Ovary (tissue), 7 donors: ENCODE measurements at regions not wholly inside any gene's neighbourhood (a gene's known extent, or its start where the extent isn't known, plus 50 kb on each side); places are given as distances from the start of the nearest gene placed in this dataset.

ENCODE experiments used
- DNase-seq, 5 donors: peaks; one replicate each; pipeline ENCODE4 v3.0.0-alpha.2; 2019 to 2020
- H3K27ac ChIP-seq, 2 donors: fragments of 200-600 bp; one replicate each; pipeline versions ENCODE4 v1.5.1 to v1.8.0; 2019 to 2022
- H3K27me3 ChIP-seq: fragments of 200-600 bp; one replicate; pipeline ENCODE4 v1.8.0; 2022
- H3K36me3 ChIP-seq: fragments of 200-600 bp; sonication (generic); one replicate; pipeline ENCODE4 v1.5.1; 2019
- H3K4me1 ChIP-seq: one replicate; pipeline ENCODE4 v1.8.1; 2013; ENCODE audit warnings: mild to moderate bottlenecking, moderate library complexity; ENCODE audit not compliant: insufficient read depth
- H3K4me3 ChIP-seq: fragments of 200-600 bp; sonication (generic); one replicate; pipeline ENCODE4 v1.5.1; 2017
- H3K9me3 ChIP-seq, 2 donors: fragments of 200-600 bp in 1 of 2; sonication (generic) in 1 of 2; one replicate each; pipeline versions ENCODE4 v1.5.1 to v1.8.1; 2013 to 2019; ENCODE audit warnings: mild to moderate bottlenecking in 1 of 2, moderate library complexity in 1 of 2
- EP300 ChIP-seq: sonication (generic); formaldehyde crosslinking; IDR thresholded peaks from one replicate; pipeline ENCODE4 v1.6.1; 2017; ENCODE audit warnings: antibody characterized with exemption
- POLR2A ChIP-seq: fragments of 450-650 bp; IDR thresholded peaks from one replicate; pipeline ENCODE4 v1.6.1; 2017; ENCODE audit warnings: antibody characterized with exemption, mild to moderate bottlenecking, moderate library complexity
- WGBS, 3 donors: extraction: QIAGEN DNeasy Blood & Tissue Kit in 1 of 3; methylation state at CpG; one replicate each; pipeline versions ENCODE4 v1.1.5 to v1.1.7; 2013 to 2017; 5-methylcytosine and 5-hydroxymethylcytosine counted together
- intact Hi-C, 4 donors: fragments of 100-400 bp; cut with DNase I; formaldehyde crosslinking; loops; one replicate each; pipeline versions ENCODE4 v1.11.0 to v1.15.1; 2022 to 2023
- TF ChIP-seq, protein P1 (sequence below), 3 donors: fragments of 450-650 bp in 2 of 3; fragments of 200-600 bp in 1 of 3; IDR thresholded peaks; one replicate each; pipeline versions ENCODE4 v1.5.1 to v1.8.0; 2016 to 2022; ENCODE audit warnings: antibody characterized with exemption in 3 of 3, mild to moderate bottlenecking in 1 of 3
- donor health status: DM: no; HTN: no; CAD: no; lungs with moderate emphysema.
- donor health status: DM: no; HTN: no; CAD: no.
- donor health status: Bipolar disorder and iron deficiency.
- donor health status: DM: no; HTN: no; CAD: no.
- donor health status: DM: yes; HTN: yes; CAD: no.

GRCh38 chr5:169435506-169436229 is 134.7 kb upstream of the SLIT3 start:
- Histone ChIP-seq H3K9me3 (no peaks in the 10 kb centered on the region), H3K4me1 (no peaks in the 10 kb centered on the region), H3K4me3 (no peak overlapping the region), H3K36me3 (no peaks in the 10 kb centered on the region), H3K27me3 (no peaks in the 10 kb centered on the region), H3K27ac (no peak overlapping the region)
- intact Hi-C loops = no loop called here
- TF ChIP-seq POLR2A (no peak), EP300 (no peak)
- TF ChIP-seq, protein P1, sequence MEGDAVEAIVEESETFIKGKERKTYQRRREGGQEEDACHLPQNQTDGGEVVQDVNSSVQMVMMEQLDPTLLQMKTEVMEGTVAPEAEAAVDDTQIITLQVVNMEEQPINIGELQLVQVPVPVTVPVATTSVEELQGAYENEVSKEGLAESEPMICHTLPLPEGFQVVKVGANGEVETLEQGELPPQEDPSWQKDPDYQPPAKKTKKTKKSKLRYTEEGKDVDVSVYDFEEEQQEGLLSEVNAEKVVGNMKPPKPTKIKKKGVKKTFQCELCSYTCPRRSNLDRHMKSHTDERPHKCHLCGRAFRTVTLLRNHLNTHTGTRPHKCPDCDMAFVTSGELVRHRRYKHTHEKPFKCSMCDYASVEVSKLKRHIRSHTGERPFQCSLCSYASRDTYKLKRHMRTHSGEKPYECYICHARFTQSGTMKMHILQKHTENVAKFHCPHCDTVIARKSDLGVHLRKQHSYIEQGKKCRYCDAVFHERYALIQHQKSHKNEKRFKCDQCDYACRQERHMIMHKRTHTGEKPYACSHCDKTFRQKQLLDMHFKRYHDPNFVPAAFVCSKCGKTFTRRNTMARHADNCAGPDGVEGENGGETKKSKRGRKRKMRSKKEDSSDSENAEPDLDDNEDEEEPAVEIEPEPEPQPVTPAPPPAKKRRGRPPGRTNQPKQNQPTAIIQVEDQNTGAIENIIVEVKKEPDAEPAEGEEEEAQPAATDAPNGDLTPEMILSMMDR (IDR thresholded peaks at IDR 0.05) = no peak
- no peak for DNase-seq
- WGBS, 3 donors = 49 to 60% (median 55%) methylated on average over 7 of the region's 7 CpGs

DNA sequence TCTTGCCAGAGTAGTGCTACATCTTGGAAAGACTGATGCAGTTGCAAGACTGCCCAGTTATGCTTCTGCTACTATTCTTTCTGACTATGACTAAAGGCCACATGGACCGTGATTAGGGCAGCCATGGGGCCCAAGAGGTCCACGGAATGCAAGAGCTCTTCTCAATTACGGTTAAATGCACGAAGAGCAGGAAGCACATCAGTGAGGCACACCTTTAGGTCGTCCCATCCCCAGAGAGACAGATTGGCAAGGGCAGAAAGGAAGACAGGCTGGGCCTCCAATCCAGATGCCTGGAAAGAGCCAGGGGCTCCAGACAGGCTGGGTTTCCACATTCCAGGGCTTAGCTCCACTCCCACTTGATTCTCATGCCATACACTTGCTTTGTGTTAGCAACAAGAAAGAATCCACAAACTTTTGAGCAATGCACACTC is 132.3 kb upstream of the SLIT3 start:
- no peak for DNase-seq
- Histone ChIP-seq H3K4me3 (no peak overlapping the region), H3K4me1 (no peaks in the 10 kb centered on the region), H3K36me3 (no peaks in the 10 kb centered on the region), H3K9me3 (no peaks in the 10 kb centered on the region), H3K27ac (no peak overlapping the region), H3K27me3 (no peaks in the 10 kb centered on the region)
- WGBS, 3 donors = 58 to 71% (median 61%) methylated on average over 5 of the region's 5 CpGs
- TF ChIP-seq, protein P1 (IDR thresholded peaks at IDR 0.05) = no peak
- no peak for TF ChIP-seq POLR2A
- intact Hi-C loops = no loop called here

DNA sequence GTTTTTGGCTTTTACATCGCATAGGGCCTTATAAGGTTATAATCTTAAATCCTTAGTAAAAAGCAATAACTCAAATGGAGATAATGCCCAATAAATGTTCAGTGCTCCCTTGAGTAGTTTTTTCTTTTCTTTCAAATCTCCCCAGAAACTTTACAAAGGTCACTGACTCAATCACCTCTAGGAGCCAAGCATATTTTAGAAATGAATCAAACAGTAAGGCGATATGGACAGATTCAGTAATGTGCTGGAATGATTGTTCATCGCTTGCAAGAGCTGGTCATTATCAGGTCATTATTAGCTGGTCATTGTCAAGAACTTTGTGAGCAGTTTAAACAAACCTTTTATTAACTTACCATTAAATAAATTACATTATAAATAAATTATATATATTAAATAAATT is 130.4 kb upstream of the SLIT3 start:
- no peak overlapping the region for H3K4me3 ChIP-seq
- no peaks in the 10 kb centered on the region for H3K27me3 ChIP-seq
- DNase-seq = no peak
- TF ChIP-seq POLR2A (no peak), EP300 (no peak)
- TF ChIP-seq, protein P1 (IDR thresholded peaks at IDR 0.05) = no peak
- H3K36me3 ChIP-seq = no peaks in the 10 kb centered on the region
- H3K4me1 ChIP-seq = no peaks in the 10 kb centered on the region
- WGBS, 3 donors = 52 to 86% (median 83%) methylated on average over 3 of the region's 3 CpGs
- H3K9me3 ChIP-seq = no peaks in the 10 kb centered on the region
- intact Hi-C loops = no loop called here
- H3K27ac ChIP-seq = no peak overlapping the region

GRCh38 chr5:169430671-169431070 is 129.7 kb upstream of the SLIT3 start:
- TF ChIP-seq POLR2A (no peak), EP300 (no peak)
- TF ChIP-seq, protein P1 (IDR thresholded peaks at IDR 0.05) = no peak
- Histone ChIP-seq H3K27me3 (no peaks in the 10 kb centered on the region), H3K4me1 (no peaks in the 10 kb centered on the region), H3K27ac (no peak overlapping the region), H3K36me3 (no peaks in the 10 kb centered on the region), H3K4me3 (no peak overlapping the region), H3K9me3 (no peaks in the 10 kb centered on the region)
- WGBS, 3 donors = 78 to 90% (median 83%) methylated on average over 1 of the region's 1 CpG
- intact Hi-C loops = no loop called here
- DNase-seq = no peak
